ENCODE measurements at regions not wholly inside any gene's neighbourhood (a gene's known extent, or its start where the extent isn't known, plus 50 kb on each side); places are given as distances from the start of the nearest gene placed in this dataset.

DNA sequence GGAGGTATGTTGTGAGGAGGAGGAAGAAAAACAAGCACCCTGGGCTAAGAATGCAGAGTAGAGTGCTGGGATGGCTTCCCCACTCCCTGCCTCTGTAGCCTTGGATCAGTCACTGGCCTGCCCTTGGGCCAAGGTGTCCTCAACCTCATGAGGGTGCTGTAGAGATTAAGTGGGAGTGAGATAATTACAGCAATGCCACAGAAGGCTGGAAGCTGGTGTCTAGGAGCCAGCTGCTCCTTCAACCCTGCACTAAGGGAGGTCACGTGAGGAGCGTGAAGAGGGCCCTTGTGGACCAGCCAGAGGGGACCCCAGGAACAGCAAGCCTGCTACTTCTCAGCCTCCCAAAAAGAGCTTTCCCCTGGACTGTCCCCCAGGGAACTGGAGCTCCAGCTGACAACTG, 95.2 kb downstream of the TTC32 start:
- Histone ChIP-seq H3K9me3 (no peaks in the 10 kb centered on the region), H3K27ac (no peak overlapping the region), H3K36me3 (no peaks in the 10 kb centered on the region), H3K4me3 (no peak overlapping the region), H3K4me1 (peaks cover 8 to 15% (median 8%) of the 10 kb centered on the region in 3 donors), H3K27me3 (no peaks in the 10 kb centered on the region)
- no peak for ATAC-seq
- WGBS, 2 donors (ENCODE audit: low coverage in 1 of 2) = no CpG with 5 or more reads among the region's 2 CpGs
- TF ChIP-seq, protein P1, sequence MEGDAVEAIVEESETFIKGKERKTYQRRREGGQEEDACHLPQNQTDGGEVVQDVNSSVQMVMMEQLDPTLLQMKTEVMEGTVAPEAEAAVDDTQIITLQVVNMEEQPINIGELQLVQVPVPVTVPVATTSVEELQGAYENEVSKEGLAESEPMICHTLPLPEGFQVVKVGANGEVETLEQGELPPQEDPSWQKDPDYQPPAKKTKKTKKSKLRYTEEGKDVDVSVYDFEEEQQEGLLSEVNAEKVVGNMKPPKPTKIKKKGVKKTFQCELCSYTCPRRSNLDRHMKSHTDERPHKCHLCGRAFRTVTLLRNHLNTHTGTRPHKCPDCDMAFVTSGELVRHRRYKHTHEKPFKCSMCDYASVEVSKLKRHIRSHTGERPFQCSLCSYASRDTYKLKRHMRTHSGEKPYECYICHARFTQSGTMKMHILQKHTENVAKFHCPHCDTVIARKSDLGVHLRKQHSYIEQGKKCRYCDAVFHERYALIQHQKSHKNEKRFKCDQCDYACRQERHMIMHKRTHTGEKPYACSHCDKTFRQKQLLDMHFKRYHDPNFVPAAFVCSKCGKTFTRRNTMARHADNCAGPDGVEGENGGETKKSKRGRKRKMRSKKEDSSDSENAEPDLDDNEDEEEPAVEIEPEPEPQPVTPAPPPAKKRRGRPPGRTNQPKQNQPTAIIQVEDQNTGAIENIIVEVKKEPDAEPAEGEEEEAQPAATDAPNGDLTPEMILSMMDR (IDR thresholded peaks at IDR 0.05) = no peak
- TF ChIP-seq EP300 (IDR thresholded peaks at IDR 0.05) (no peak), POLR2AphosphoS5 (IDR thresholded peaks at IDR 0.05) (no peak), POLR2A (IDR thresholded peaks at IDR 0.05) (no peak)

DNA sequence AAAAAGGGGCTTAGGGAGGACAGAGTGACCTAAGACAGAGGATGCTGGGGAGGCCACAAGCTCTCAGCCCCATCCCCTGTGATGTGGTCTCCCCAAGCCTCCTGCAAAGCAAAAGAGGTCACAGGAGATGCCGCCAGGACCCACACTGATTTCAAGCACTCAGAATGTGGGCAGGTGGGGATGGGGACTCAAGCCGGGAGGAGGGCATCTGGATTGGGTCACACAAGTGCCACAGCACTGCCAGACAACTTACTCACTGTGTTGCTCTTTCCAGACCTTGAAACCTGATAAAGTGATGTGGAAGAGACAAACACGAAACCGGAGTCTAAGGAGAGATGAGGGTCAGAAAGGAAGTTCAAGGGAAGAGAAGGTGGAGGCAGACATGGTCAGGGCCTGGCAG, 95.7 kb downstream of the TTC32 start:
- Histone ChIP-seq H3K27me3 (no peaks in the 10 kb centered on the region), H3K9me3 (no peaks in the 10 kb centered on the region), H3K4me3 (no peak overlapping the region), H3K27ac (no peak overlapping the region), H3K4me1 (peaks cover 8 to 20% (median 8%) of the 10 kb centered on the region in 3 donors), H3K36me3 (no peaks in the 10 kb centered on the region)
- ATAC-seq = no peak
- 75 to 100% methylated on average over 2 to 4 of the region's 4 CpGs for WGBS, 2 donors (ENCODE audit: low coverage in 1 of 2)
- no peak for TF ChIP-seq EP300 (IDR thresholded peaks at IDR 0.05)
- no peak for TF ChIP-seq POLR2A (IDR thresholded peaks at IDR 0.05)
- TF ChIP-seq POLR2AphosphoS5 (IDR thresholded peaks at IDR 0.05) = no peak
- TF ChIP-seq, protein P1 (IDR thresholded peaks at IDR 0.05) = no peak

DNA sequence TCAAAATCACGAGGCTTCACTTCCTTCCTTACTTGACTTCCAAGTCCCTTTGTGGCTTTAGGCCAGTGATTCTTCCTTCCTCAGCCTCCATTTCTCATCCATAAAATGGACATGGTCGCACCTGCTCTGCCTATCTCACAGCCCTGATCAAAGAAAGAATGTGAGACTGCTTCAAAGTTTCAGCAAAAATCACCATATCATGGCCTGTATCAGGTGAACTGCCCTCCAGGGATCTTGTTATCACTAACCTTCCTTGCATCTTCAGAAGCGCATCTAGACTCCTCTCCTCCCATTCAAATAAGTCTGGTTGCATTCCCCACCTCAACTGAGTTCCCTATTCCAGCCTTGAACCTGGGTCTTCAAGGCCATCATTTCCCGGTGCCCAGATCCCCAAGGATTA, 96.5 kb downstream of the TTC32 start:
- 85 to 100% methylated on average over 3 to 4 of the region's 4 CpGs for WGBS, 2 donors (ENCODE audit: low coverage in 1 of 2)
- Histone ChIP-seq H3K4me1 (peaks cover 8 to 25% (median 8%) of the 10 kb centered on the region in 3 donors), H3K36me3 (no peaks in the 10 kb centered on the region), H3K27ac (no peak overlapping the region), H3K27me3 (no peaks in the 10 kb centered on the region), H3K4me3 (no peak overlapping the region), H3K9me3 (no peaks in the 10 kb centered on the region)
- no peak for ATAC-seq
- no peak for TF ChIP-seq POLR2A (IDR thresholded peaks at IDR 0.05)
- TF ChIP-seq, protein P1 (IDR thresholded peaks at IDR 0.05) = no peak
- no peak for TF ChIP-seq POLR2AphosphoS5 (IDR thresholded peaks at IDR 0.05)
- no peak for TF ChIP-seq EP300 (IDR thresholded peaks at IDR 0.05)

DNA sequence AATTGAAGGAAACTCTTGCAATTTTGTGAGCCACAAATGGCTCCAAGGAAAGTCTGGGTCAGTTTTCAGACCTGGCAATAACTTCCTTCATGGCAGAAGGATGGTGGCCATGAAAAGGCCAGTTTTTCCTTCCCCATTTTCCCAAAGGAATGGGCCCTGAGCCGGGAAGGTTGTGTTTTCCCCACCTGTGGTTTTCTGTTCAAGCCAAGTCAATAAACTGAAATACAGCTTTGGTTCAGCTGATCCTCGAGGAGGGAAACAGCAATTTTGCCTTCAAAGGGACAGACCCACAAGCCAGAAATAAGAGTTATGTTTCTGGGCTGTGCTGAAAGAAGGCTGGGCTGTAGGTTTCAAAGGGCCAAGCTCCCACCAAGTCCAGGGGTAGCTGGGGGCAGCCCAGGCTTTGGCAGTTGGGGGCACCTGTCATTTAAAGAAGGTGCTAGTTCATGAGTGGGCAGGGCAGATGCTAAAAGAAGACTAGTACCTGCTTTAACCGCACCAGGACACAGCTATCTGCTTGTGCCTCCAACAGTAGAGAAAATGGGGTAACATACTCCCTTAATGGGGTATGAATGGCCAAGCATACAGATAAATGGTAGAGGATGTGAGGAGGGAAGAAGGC, 97.0 kb downstream of the TTC32 start:
- H3K27me3 ChIP-seq = no peaks in the 10 kb centered on the region
- H3K4me1 ChIP-seq = peaks cover 8 to 25% (median 8%) of the 10 kb centered on the region in 3 donors
- no peaks in the 10 kb centered on the region for H3K9me3 ChIP-seq
- ATAC-seq = no peak
- TF ChIP-seq POLR2AphosphoS5 (IDR thresholded peaks at IDR 0.05) (no peak), POLR2A (IDR thresholded peaks at IDR 0.05) (no peak), EP300 (IDR thresholded peaks at IDR 0.05) (no peak)
- TF ChIP-seq, protein P1 (IDR thresholded peaks at IDR 0.05) = no peak
- H3K27ac ChIP-seq = no peak overlapping the region
- 85 to 89% methylated on average over 2 to 3 of the region's 3 CpGs for WGBS, 2 donors (ENCODE audit: low coverage in 1 of 2)
- no peaks in the 10 kb centered on the region for H3K36me3 ChIP-seq
- H3K4me3 ChIP-seq = no peak overlapping the region

DNA sequence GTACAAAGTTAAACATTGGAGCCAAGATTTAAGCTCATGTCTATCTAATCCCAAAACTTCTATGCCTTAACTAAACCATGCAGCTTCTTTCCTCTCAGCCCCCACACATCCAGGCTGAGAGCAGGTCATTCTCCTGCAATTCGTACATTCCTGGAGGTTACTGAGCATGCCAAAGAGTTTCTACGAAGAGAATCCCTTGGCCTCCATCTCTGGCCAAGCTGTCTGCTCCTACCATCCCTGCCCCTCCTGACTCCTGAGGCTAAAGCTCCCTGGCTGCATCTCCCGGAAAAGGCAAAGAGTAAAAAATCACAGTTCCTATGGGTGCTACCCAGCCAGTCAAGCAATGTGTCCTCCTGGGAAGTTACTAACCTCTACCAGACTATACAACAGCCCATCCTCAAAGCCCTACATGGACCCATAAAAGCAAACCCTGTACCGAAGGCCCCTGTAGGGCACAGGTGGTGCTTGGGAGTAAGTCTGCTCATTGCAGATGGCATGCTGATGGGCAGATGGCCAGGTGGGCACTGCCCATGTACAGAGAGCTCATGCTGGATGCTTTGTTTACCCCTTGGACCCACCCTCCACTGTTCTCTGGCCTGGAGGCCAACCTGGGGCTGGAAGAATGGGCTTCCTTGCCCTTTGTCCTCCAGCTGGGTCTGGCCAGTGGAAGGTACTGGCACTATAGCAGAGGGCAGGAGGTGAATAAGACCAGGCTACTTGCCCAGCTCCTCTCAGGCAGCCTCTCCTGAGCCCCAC, 99.5 kb downstream of the TTC32 start:
- no peaks in the 10 kb centered on the region for H3K9me3 ChIP-seq
- TF ChIP-seq EP300 (IDR thresholded peaks at IDR 0.05) (no peak), POLR2AphosphoS5 (IDR thresholded peaks at IDR 0.05) (no peak), POLR2A (IDR thresholded peaks at IDR 0.05) (no peak)
- TF ChIP-seq, protein P1 (IDR thresholded peaks at IDR 0.05) = no peak
- H3K27ac ChIP-seq = peak overlapping the region; percentile 18 to 76 (median 69)
- no peaks in the 10 kb centered on the region for H3K36me3 ChIP-seq
- no peak for ATAC-seq
- no peaks in the 10 kb centered on the region for H3K27me3 ChIP-seq
- peaks cover 8 to 25% (median 8%) of the 10 kb centered on the region in 3 donors for H3K4me1 ChIP-seq
- H3K4me3 ChIP-seq = no peak overlapping the region
- WGBS, 2 donors (ENCODE audit: low coverage in 1 of 2) = 31 to 63% methylated on average over 2 of the region's 4 CpGs
